NCI-H2029 (cell line): ENCODE measurements at regions not wholly inside any gene's neighbourhood (a gene's known extent, or its start where the extent isn't known, plus 50 kb on each side); places are given as distances from the start of the nearest gene placed in this dataset.

ENCODE experiments used
- DNase-seq: peaks from one replicate; lab custom pipeline; 2025; lab: John Stamatoyannopoulos, UW

DNA sequence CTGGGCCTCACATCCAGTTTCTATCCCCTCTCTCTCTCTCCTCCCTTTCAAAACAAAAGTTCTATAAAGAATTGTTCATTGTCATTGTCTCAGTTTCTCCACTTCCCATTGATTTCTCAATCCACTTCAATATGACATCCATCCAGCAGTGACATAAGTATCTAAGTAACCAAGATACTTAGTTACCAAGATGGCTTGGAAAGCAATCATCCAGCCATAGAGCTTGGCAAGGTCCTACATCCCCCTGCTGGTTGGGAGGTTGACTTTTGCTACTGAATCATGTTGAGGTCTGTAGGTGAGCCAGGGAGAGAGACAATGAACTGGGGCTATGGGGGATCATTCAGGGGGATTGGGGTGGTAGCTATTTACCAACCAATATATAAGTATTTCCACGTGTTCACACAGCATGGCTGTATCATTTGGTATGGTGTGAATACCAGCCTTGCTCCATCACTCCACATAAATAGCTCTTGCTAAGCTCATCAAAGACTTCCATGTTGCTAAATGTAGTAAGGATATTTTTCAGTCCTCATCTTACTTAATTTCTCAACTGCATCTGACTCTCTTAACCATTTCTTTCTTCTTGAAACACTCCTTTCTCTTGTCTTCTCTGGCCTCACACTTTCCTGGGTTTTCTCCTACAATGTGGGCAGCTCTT, 58.8 kb upstream of the NTRK3 start:
- DNase-seq = no peak

DNA sequence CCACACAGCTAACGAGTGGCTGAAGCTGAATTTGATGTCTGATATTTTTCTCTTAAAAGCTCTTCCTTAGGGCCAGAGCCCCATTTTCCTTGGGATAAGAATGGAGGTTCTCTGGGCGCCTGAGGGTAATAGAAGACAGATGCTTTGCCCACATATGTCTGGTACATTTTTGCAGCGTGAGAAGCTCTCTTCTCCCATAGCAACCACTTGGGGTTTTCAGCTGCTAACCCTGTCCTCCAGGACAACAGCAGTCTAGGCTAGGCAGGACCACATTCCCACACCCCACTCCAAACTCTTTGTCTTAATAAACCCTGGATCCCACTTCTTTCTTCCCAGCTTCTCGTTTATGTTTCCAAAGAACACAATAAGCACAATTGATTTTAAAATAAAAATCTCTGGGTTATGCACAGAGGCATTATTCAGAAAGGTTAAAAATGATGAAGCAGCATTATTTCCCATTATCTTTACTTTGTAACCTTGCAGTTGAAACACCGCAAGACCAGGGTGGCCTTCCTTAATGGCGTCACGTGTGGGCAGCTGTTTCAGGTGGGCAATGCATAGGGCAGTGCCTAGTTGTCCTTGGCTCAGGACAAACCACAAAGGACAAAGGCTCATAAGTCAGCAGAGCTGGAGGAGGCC, 56.5 kb upstream of the NTRK3 start:
- no peak for DNase-seq

DNA sequence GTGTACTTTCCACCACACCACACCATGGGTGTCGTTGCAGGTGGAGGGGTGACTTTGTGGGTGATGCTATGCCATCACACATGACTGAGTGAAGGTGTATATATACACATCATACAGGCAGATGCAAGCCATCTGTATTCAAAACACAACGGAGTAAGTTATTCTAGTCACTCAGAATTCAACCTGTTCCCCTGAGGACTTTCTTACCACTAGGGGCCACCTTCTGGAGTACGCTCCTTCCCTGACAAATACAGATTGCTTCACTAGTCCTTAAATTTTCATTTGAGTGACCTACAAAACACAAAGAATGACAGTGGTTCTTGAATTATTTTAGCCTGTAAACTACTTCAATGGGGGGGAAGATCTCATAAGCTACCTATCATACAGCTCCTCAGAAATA, 52.8 kb upstream of the NTRK3 start:
- no peak for DNase-seq

DNA sequence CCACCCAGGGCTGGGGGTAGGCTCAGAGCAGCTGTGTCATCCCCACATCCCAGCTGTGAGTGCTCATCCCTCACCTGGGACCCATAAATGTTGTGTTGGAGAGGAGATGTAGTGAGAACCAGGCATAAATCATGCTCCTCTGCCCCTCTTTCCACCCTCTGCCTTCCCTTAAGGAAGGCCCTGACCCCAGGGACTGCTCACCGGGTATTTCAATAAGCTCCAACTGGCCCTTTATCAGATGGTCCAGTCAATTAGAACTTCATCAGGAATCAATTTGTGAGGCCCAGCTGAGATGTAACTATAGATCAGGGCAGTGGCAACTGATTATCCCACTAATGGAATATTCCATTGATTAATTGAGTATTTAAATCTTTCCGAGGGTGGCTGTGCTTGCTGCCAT, 50.8 kb upstream of the NTRK3 start:
- no peak for DNase-seq
